ENCODE measurements at regions not wholly inside any gene's neighbourhood (a gene's known extent, or its start where the extent isn't known, plus 50 kb on each side); places are given as distances from the start of the nearest gene placed in this dataset.

- TF ChIP-seq, protein P1, sequence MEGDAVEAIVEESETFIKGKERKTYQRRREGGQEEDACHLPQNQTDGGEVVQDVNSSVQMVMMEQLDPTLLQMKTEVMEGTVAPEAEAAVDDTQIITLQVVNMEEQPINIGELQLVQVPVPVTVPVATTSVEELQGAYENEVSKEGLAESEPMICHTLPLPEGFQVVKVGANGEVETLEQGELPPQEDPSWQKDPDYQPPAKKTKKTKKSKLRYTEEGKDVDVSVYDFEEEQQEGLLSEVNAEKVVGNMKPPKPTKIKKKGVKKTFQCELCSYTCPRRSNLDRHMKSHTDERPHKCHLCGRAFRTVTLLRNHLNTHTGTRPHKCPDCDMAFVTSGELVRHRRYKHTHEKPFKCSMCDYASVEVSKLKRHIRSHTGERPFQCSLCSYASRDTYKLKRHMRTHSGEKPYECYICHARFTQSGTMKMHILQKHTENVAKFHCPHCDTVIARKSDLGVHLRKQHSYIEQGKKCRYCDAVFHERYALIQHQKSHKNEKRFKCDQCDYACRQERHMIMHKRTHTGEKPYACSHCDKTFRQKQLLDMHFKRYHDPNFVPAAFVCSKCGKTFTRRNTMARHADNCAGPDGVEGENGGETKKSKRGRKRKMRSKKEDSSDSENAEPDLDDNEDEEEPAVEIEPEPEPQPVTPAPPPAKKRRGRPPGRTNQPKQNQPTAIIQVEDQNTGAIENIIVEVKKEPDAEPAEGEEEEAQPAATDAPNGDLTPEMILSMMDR (IDR thresholded peaks at IDR 0.05; ENCODE audit: insufficient read depth in 1 of 2, low read depth in 1 of 2, low read length in 1 of 2, severe bottlenecking in 1 of 2, unreplicated experiment in 1 of 2) = no peak
- Mint-ChIP-seq H3K4me3 (ENCODE audit: unreplicated experiment) (no peak overlapping the region), H3K36me3 (ENCODE audit: insufficient read depth, unreplicated experiment) (no peaks in the 10 kb centered on the region), H3K27ac (ENCODE audit: unreplicated experiment) (no peak overlapping the region), H3K4me1 (ENCODE audit: low read depth, unreplicated experiment) (no peaks in the 10 kb centered on the region), H3K9me3 (ENCODE audit: unreplicated experiment) (no peaks in the 10 kb centered on the region), H3K27me3 (ENCODE audit: insufficient read depth, unreplicated experiment) (peaks cover 2% of the 10 kb centered on the region)
- Histone ChIP-seq H3K27me3 (replicated peaks; ENCODE audit: control insufficient read depth, insufficient read depth, low read length) (no peaks in the 10 kb centered on the region), H3K36me3 (ENCODE audit: control insufficient read depth, insufficient read depth, low read length) (no peaks in the 10 kb centered on the region), H3K4me3 (ENCODE audit: low read depth, low read length) (no peak overlapping the region), H3K4me1 (no peaks in the 10 kb centered on the region), H3K9me3 (no peaks in the 10 kb centered on the region)
- CTCF ChIA-PET = no interaction called here
- BruUV-seq (replicated peaks) = no TSS peak
- POLR2A ChIA-PET = no interaction called here
- intact Hi-C loops (cut with micrococcal nuclease; ENCODE audit: unreplicated experiment) = no loop called here
- no peak for DNase-seq
These were observed 104.5 kb upstream of the VEGFC start for GRCh38 chr4:176897226-176897625.

DNA sequence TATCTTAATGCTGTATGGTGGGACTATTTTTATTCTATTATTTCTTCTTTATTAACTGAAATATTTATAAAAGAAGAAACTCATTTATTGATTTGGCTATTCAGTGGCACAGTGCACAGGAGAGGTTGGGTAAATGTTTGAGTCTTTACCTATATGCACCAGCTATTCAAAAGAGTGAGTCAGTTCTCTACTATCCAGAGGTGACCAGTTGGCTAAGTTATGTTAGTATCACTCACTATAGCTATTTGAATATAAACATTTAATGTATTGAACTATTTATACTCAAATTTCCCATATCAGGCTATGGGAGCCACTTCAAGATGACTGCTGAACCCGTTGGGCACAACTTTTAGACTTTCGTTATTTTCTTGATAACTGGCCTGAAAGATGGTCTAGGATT lies 106.1 kb upstream of the VEGFC start:
- DNase-seq = no peak
- Mint-ChIP-seq H3K36me3 (ENCODE audit: insufficient read depth, unreplicated experiment) (no peaks in the 10 kb centered on the region), H3K4me3 (ENCODE audit: unreplicated experiment) (no peak overlapping the region), H3K27ac (ENCODE audit: unreplicated experiment) (no peak overlapping the region), H3K4me1 (ENCODE audit: low read depth, unreplicated experiment) (no peaks in the 10 kb centered on the region), H3K9me3 (ENCODE audit: unreplicated experiment) (no peaks in the 10 kb centered on the region), H3K27me3 (ENCODE audit: insufficient read depth, unreplicated experiment) (peaks cover 2% of the 10 kb centered on the region)
- no peaks in the 10 kb centered on the region for H3K27me3 ChIP-seq (replicated peaks; ENCODE audit: control insufficient read depth, insufficient read depth, low read length)
- ChIA-PET CTCF (no interaction called here), POLR2A (no interaction called here)
- TF ChIP-seq, protein P1 (IDR thresholded peaks at IDR 0.05; ENCODE audit: insufficient read depth in 1 of 2, low read depth in 1 of 2, low read length in 1 of 2, severe bottlenecking in 1 of 2, unreplicated experiment in 1 of 2) = no peak
- H3K4me1 ChIP-seq = no peaks in the 10 kb centered on the region
- no TSS peak for BruUV-seq (replicated peaks)
- H3K36me3 ChIP-seq (ENCODE audit: control insufficient read depth, insufficient read depth, low read length) = no peaks in the 10 kb centered on the region
- intact Hi-C loops (cut with micrococcal nuclease; ENCODE audit: unreplicated experiment) = no loop called here
- H3K9me3 ChIP-seq = no peaks in the 10 kb centered on the region
- no peak overlapping the region for H3K4me3 ChIP-seq (ENCODE audit: low read depth, low read length)

DNA sequence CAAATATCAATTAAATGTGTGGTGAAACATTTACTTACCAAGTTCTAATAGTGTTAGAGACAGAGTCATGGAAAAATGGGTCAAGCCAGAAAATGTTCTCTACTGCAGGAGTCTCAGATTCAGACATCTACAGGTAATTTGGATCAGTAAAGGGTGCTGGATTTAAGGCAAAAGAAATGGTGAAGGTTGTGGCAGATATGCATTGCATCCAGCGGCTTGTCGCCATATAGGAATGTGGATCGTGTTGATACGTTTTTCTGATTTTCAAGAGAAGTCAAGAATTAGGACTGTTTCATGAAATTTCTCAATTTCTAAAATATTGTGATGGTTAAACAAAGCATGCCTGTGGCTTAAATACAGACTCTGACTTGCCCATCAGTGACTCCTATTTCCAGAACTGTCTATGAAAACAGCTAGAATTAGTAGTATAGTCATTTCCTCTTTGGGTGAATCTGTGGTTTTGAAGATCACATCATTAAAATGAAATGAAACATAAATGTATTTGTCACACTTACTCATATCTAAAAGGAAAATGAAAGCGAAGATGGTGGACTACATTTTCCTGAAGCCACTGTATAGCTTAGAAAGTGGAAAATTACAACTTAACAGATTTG lies 110.1 kb upstream of the VEGFC start:
- DNase-seq = no peak
- POLR2A ChIA-PET = no interaction called here

More for the DNA sequence above, 110.1 kb upstream of the VEGFC start:
- no peak overlapping the region for H3K27ac Mint-ChIP-seq (ENCODE audit: unreplicated experiment)
- no peaks in the 10 kb centered on the region for H3K36me3 Mint-ChIP-seq (ENCODE audit: insufficient read depth, unreplicated experiment)
- Histone ChIP-seq H3K36me3 (ENCODE audit: control insufficient read depth, insufficient read depth, low read length) (no peaks in the 10 kb centered on the region), H3K9me3 (no peaks in the 10 kb centered on the region), H3K27me3 (replicated peaks; ENCODE audit: control insufficient read depth, insufficient read depth, low read length) (no peaks in the 10 kb centered on the region), H3K4me1 (no peaks in the 10 kb centered on the region), H3K4me3 (ENCODE audit: low read depth, low read length) (no peak overlapping the region)
- intact Hi-C loops (cut with micrococcal nuclease; ENCODE audit: unreplicated experiment) = no loop called here
- CTCF ChIA-PET = no interaction called here
- H3K4me1 Mint-ChIP-seq (ENCODE audit: low read depth, unreplicated experiment) = no peaks in the 10 kb centered on the region
- no peak overlapping the region for H3K4me3 Mint-ChIP-seq (ENCODE audit: unreplicated experiment)
- no peaks in the 10 kb centered on the region for H3K9me3 Mint-ChIP-seq (ENCODE audit: unreplicated experiment)
- BruUV-seq (replicated peaks) = no TSS peak
- TF ChIP-seq, protein P1 (IDR thresholded peaks at IDR 0.05; ENCODE audit: insufficient read depth in 1 of 2, low read depth in 1 of 2, low read length in 1 of 2, severe bottlenecking in 1 of 2, unreplicated experiment in 1 of 2) = no peak
- no peaks in the 10 kb centered on the region for H3K27me3 Mint-ChIP-seq (ENCODE audit: insufficient read depth, unreplicated experiment)
